GM21619 (cell line): ENCODE measurements at regions not wholly inside any gene's neighbourhood (a gene's known extent, or its start where the extent isn't known, plus 50 kb on each side); places are given as distances from the start of the nearest gene placed in this dataset.

Experiments used
- ATAC-seq: cut with Tn5 transposase; IDR thresholded peaks from one replicate; pipeline ENCODE4 v1.9.1; 2021; ENCODE audit not compliant: unreplicated experiment

DNA sequence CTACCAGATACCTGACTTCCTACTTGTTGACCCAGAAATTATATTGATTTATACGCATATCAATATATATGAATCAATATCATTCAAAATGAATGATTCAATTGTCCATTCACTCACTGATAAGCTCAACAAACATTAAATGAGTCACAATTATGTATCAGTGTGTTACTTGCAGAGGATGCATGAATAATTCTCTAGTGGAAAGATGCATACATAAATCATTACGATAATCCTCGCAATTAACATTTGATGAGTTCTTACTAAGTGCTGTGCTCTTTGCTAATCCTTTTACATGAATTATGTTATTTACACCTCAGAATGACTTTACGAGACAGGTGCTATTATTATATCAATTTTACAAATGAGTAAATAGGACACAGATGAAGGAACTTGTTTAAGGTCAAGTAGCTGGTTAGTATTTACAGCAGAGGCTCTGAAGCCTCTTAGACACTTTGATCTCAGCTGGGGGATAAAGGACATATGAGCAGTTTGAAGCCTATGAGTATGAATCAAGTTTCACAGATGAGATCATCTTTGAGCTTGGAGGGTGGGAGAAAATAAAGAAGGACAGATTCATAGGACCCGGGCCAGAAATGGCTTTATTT is 112.8 kb upstream of the ADAMTS5 start:
- ATAC-seq: no peak

DNA sequence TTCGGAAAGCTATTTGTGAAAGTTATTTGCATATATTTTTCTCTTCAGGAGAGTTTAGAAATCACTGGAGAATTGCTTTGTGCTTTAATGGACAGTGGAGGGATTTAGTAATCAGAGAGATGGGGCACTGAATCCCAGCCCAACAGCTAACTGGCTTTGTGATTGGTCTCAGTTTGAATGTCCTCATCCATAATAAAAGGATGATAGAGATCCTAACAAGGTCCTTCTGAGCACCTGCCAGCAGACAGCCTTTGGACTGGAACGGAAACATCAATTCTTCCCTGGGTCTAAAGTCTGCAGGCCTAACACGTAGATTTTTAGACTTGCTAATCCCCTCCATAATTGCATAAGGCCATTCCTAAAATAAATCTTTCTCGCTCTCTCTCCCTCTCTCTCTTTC is 112.0 kb upstream of the ADAMTS5 start:
- no peak for ATAC-seq

DNA sequence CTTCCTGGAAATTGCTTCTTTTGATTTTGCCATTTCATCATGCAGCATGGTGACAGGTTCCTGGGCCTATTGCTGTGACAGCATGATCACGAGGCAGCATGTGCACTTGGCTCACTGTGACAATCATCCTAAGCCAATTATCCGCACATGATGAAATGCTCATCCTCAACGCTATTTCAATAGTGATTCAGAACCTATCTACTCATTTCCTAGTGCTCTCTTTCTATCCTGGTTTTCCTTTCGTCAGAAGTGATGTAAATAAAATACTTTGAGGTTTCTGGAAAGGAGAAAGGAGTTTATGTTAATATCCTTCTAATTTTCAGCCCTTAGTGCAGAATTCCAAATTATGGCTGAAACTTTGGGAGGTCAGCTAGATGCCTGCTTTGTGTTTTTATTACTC is 110.6 kb upstream of the ADAMTS5 start:
- ATAC-seq: no peak

DNA sequence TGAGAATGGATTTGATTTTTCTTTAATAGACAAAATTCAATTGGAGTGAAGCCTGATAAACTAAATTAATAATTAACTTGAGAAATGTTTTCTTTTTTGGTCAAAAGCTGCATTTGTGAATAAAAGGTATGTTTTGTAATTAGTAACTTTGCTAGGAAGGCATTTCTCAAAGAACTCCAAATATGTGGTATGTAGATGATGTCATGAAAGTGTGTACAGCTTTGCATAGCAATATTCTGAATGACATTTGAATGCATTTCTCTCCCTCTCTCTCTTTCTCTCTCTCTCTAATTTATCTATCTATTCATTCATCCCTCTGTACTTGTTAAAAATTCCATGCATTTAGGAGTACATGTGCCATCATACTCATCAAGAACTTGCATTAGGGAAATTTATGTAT is 109.1 kb upstream of the ADAMTS5 start:
- ATAC-seq: no peak

DNA sequence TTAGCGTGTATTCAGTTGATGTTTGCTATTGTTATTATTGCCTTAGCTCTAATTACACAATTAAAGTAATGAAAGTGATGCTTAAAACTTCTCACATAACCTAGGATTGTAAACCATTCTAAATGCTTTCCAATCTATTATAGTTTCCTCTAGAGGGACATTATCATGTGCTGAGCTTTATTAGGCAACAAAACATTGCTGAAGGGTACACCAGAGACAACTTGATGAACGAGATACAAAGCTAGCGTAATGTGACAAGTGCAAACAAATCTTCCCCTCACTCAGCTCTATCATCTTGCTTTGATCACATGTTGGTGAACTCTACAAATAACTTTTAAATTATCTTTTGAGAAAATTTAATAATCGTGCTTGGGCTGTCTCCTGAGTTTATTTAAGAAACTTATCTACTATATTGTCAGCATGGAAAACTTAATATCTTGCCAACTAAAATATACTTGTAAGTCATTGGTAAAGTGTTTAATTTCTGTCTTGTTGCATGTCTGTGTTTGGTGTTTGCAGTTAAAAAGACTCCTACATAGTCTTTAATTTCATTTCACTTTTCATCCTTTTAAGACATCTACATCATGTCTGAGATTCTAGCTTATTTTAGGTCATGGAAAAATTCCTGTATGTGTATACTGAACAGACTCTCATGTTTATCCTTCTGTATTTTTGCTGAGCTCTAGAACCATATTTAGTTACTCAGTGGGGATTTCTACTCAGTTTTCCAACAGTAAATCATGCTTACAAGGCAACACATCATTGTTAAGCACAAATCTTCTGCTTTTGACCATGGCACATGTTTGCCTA is 104.2 kb upstream of the ADAMTS5 start:
- ATAC-seq: no peak

DNA sequence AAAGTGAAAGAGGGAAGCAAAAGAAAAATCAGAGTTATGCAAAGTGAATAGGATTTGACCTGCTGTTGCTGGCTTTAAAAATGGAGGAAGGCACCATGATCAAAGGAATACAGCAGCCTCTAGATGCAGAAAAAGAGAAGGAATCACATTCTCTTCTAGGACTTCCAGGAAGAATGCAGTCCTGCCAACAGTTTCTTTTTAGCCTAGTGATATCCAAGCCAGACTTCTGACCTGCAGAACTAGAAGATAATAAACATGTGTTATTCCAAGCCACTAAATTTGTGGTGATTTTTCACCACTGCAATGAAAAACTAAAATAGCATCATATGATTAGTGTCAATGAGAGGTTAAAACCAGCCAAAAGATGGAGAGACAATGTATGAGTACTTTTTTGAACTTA is 101.9 kb upstream of the ADAMTS5 start:
- ATAC-seq: no peak

DNA sequence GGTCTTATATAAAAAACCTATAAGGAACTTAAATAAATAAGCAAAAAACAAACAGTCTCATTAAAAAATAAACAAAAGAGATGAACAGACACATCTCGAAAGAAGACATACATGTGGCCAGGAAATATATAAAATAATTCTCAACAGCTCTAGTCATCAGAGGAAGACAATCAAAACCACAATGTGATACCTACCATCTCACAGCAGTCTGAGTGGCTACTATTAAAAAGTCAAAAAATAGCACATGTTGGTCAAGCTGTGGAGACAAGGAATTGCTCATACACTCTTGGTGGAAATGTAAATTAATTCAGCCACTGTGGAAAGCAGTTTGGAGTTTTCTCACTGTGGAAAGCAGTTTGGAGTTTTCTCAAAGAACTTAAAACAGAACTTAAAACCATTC is 100.3 kb upstream of the ADAMTS5 start:
- ATAC-seq: no peak

DNA sequence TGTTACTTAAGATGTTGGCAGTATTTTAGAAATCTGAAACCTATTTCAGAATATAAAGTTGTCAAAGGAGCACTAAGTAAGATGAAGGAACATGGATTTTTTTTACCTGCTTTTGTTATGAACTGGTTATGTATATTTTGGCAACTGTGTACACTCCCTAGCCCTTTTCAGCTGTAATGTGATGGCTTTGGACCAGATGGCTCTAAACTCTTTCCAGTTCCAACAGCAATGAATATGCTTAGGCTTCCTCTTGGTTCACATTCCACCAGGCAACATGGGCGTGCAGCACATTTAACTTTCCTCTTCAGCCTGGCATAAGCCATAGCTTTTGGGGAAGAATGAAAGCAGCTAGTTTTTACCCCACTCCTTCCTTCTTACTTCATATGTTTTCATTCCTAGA is 95.6 kb upstream of the ADAMTS5 start:
- ATAC-seq: no peak

DNA sequence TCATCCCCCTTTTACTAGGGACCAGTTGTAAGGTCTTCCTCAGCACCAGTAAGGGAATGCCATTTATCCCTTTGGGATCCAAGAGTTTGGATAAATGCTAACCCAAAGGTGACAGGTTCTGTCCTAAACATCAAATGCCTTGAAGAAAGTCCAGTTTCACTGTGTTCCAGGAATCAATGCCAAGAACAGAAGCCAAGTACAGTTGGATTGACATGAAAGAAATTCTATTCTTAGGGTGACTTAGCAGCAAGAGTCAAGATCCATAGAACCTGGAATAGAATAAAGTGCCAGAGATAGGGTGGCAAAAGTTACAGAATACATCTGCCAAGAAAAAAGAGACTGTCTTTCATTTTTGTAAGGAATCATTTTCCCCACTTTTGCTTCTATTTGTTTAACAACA is 94.9 kb upstream of the ADAMTS5 start:
- no peak for ATAC-seq

DNA sequence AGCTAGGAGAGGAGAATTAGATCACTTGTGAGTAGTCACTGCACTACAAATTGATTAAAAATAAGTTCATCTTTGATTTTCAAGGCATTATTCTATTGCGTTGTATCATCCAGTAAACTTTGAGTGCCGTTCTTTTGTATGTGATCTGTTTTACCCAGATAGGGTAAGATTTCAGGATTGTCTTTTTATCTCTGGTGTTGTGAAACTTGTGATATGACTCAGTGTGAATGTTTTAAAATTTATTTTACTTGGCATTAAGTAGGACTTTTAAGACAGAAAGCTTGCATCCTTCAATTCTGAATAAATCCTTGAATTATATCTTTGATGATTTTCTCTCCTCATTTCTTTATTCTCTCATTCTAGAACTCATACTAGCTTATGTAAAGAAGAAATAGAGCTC is 93.3 kb upstream of the ADAMTS5 start:
- ATAC-seq: no peak

DNA sequence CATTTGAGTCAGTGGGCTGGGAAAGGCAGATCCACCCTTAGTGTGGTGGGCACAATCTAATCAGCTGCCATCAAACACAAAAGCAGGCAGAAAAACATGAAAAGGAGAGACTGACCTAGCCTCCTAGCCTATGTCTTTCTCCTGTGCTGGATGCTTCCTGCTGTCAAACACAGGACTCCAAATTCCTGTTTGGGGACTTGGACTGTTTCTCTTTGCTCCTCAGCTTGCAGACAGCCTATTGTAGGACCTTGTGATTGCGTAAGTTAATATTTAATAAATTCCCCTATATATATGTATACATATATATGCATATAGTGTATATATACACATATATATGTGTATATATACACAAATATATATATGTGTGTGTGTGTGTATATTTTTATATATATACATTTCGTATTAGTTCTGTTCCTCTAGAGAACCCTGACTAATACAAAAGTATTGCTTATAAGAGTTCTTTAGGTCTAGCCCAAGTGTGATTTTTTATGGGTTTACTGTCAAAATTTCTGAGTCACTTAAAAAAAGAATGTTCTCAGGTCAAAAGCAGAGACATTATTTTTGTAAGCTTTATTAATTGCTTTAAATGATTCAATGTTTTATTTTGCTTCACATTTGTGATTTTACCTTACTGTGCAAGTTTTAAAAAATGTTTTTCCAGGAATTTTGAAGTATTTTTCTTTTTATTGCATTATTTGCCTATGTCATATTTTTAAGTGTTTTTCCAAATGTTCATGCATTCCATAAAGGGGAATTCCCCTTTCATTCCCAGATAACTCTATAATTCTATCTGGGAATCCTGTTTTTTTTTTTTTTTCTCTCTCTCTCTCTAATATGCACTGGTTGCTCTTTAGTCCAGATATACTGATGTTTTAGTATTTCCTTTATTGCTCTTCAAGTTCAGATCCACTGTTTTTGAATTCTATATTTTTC is 92.1 kb upstream of the ADAMTS5 start:
- ATAC-seq: no peak

DNA sequence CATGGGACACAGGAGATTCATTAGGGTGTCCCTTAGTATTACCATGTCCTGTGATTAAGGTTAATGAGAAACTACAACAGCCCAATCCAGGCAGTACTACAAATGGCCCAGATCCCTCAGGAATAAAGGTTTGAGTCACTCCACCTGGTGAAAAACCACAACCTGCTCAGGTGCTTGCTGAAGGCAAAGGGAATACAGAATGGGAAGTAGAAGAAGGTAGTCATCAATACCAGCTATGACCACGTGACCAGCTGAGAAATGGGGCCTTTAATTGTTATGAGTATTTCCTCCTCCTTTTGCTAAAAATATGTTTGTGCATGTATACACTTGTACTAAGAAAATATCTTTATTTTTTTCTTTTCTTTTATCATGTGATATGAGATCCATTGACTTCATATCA is 91.1 kb upstream of the ADAMTS5 start:
- no peak for ATAC-seq

DNA sequence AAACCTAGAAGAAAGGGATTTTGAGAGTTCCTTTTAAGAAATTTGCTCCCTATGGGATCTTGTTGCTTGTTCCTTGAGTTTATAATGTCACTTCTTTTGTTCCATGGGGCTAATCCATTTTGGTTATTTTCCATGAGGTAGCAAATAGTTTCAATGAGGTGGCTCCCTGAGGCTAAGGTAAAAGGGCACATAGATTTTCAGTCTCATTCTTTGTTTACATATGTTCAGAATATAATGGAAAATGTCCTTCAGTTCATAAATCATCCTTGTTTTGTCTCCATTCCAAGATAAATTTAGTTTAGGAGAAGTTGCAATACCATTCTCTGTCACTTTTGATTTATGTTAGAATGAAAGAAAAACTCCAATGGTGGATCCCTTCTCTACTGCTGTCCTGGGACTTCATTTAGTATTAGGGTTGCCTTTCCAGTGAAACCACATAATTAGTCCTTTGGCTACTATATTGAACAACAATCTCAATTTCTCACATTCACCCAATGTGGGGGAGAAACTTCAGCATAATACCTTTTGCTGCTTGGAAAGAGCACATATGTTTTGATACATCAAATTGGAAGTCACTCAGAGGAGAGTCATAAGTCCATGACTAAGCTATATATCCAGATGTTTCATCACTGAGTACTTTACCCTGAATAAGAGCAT is 80.9 kb upstream of the ADAMTS5 start:
- no peak for ATAC-seq

DNA sequence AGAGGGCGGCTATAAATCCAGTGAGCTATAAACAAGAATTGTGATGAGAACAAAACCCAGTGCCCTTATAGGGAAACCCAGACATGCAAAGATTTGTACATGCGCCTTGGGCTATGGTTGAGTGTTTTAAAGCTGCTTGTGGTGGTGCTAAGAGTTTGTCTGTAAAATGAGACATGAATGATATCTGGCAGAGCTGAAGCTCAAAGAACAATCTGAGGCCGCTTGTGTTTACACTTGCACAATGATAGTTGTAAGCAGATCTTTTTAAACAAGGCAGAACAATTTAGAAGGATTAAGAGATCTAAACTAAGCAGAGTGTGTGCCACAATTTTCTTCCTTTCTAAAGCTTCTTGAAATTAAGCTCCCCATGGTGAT is 80.4 kb upstream of the ADAMTS5 start:
- ATAC-seq: no peak

DNA sequence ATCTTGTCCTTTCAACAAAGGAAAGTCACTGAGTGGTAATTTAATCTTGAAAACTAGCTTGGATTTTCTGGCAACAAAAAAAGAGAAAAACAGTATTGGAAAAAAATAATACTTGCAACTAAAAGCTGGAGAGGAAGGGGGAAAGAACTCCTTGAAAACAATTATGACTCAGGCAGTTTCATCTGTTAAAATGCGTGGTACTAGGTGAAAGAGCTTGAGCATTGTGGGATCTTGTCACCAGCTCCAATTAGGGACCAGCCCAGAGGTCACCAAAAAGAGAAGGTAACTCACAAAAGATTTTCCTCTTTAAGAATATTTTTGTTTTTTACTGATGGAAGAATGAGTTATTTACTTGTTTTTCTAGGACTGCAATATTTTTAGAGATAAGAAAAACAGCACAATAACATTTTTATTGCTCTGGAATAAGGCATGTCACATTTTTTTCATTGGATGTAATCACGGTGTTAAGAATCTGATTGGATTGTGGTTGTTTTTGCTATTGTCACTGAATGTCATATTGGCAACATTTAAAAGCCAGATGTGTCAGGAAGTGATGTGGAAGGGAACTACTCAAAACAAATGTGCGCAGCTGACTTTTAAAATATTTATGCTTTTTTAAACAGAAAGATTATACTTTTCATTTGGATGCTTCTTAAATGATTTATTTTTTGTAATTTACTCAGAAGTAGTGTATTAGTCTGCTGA is 78.5 kb upstream of the ADAMTS5 start:
- no peak for ATAC-seq

DNA sequence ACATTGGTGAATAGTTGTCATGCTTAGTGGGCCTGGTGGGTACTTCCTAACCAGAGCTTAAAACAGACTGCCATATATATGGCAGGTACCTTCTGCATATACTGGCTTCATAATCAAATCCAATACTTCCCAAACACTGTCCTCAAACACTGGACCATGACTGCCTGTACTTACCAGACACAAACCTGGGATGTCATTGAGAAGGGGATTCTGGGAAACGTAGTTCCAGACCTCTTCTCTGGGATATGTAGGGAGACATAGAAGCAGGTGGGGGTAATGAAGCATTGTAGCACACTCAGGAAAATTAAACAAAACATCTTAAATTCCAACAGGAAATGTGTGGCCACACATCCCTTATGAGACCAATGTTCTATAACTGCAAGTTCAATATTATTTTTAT is 76.5 kb upstream of the ADAMTS5 start:
- no peak for ATAC-seq

DNA sequence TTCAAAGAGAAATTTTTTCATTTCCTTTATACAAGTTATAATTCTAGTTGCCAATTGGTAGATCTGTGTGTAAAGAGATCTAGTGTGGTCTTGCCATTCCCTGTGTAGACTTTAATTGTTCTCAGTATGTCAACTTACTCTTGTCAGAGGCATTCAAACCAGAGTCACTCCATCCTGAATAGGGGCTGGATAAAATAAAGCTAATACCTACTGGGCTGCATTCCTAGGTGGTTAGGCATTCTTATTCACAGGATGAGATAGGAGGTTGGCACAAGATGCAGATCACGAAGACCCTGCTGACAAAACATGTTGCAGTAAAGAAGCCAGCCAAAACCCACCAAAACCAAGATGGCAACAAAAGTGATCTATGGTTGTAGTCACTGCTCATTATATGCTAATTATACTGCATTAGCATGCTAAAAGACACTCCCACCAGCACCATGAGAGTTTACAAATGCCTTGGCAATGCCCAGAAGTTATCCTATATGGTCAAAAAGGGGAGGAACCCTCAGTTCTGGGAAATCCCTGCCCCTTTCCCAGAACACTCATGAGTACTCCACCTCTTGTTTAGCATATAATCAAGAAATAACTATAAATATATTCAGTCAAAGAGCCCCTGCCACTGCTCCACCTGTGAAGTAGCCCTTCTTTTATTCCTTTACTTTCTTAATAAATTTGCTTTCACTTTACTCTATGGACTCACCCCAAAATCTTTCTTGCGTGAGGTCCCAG is 74.0 kb upstream of the ADAMTS5 start:
- ATAC-seq: no peak

DNA sequence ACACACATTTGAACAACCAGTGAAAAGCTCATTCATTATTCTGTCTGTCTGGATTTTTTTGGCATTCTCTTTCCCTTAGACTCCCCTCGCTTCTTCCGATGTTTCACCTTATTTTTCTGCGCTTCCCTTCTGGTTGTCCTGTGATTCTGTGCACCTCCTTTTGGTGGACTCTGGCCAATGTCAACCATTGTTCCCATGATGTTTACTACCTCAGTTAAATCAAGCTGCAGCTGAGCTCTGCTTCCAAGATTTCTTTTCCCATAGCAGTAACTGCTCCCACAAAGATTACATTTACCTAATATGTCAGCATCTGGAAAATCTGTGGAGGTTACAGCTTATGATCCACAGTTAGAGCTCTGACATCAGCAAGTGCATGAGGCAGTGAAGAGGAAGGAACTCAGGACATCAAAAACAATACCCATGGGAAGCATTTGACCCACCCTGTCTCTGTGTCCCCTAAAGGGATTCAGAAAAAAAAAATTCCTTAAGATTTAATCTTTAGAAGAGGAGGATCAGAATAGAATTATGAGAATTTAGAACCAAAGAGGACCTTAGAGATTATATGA is 69.9 kb upstream of the ADAMTS5 start:
- ATAC-seq: no peak

DNA sequence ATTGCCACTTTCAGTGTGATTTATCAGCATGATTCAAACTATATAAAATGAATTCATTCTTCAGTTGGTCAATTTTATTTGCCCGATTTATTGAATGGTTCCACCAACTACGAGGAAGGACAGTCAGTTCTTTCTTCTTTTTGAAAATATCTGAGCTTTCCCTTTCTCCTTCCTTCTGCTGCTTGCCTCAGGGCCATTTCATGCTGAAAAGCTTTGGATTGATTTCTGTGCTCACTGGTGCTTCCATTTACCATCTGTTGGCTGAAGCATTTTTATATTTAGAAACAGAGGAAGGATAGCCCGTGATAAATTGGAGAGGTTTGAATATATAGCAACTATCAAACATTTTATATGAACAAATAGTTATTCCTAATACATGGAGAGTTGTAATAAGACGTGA is 68.9 kb upstream of the ADAMTS5 start:
- ATAC-seq: no peak

DNA sequence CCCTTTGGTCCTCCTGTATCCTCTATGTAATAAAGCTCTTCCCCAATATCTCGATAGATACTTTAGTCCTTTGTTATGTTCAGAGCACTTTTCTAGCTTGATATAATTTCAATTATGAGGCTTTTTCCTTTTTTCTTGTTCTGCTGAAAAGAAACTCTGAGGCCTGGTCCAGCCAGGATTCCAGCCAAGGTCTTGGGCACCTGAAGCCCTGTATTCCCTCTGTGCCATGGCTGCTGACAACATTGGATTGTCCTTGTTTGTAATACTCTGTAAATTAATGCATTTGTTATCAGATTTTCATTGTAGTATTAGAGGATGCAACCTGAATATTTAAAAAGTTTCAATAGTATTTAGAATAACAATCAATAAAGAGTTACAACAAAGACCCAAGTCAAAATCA is 67.9 kb upstream of the ADAMTS5 start:
- no peak for ATAC-seq
